GM10266 (cell line): ENCODE measurements at regions not wholly inside any gene's neighbourhood (a gene's known extent, or its start where the extent isn't known, plus 50 kb on each side); places are given as distances from the start of the nearest gene placed in this dataset.

Experiments
- DNase-seq: peaks from one replicate; pipeline ENCODE4 v3.0.0; 2012; ENCODE audit errors: extremely low spot score
- TF ChIP-seq, protein P1 (sequence below): IDR thresholded peaks from 2 replicates; pipeline ENCODE4 v1.5.1; 2012; ENCODE audit warnings: mild to moderate bottlenecking, low read depth; ENCODE audit not compliant: control insufficient read depth, insufficient read depth; ENCODE audit errors: missing control alignments

DNA sequence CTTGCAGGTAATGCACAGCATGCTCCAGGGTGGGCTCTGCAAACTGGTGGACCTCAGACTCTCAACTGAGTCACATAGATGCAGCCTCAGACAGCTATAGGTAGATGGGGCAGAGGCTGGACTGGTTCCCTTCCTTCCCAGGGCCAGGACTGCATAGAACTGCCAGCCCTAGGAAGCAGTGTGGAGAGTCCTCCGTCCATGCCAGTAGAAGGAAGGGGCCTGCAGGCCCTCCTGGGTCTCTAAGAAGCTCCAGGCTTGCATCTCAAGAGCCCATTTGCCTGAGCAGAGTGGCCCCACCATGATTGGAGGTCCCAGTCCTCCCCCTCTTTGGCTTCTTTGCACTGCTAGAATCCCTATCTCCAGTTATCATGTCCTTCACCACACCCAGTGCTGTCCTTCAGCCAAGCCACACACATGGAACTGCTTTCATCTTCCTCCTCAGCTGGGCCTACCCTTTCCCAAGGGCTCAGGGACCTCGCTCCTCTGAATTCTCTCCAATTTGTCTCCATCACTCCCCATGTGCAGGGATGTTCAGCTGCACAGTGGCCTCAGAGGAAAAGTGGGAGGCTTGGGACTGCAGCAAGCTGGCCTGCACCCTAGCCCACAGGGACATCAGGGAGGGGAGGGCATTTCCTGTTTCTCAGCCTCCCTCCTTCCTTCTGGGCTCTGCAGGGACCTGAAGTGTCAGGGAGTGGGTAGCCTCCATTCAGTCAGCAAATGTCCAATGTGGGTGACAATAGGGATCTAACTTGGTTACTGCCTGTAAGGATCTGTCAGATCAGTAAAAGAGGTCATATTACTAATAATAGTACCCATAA is 146.0 kb downstream of the PJA1 start:
- DNase-seq: no peak
- TF ChIP-seq, protein P1, sequence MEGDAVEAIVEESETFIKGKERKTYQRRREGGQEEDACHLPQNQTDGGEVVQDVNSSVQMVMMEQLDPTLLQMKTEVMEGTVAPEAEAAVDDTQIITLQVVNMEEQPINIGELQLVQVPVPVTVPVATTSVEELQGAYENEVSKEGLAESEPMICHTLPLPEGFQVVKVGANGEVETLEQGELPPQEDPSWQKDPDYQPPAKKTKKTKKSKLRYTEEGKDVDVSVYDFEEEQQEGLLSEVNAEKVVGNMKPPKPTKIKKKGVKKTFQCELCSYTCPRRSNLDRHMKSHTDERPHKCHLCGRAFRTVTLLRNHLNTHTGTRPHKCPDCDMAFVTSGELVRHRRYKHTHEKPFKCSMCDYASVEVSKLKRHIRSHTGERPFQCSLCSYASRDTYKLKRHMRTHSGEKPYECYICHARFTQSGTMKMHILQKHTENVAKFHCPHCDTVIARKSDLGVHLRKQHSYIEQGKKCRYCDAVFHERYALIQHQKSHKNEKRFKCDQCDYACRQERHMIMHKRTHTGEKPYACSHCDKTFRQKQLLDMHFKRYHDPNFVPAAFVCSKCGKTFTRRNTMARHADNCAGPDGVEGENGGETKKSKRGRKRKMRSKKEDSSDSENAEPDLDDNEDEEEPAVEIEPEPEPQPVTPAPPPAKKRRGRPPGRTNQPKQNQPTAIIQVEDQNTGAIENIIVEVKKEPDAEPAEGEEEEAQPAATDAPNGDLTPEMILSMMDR: no peak

DNA sequence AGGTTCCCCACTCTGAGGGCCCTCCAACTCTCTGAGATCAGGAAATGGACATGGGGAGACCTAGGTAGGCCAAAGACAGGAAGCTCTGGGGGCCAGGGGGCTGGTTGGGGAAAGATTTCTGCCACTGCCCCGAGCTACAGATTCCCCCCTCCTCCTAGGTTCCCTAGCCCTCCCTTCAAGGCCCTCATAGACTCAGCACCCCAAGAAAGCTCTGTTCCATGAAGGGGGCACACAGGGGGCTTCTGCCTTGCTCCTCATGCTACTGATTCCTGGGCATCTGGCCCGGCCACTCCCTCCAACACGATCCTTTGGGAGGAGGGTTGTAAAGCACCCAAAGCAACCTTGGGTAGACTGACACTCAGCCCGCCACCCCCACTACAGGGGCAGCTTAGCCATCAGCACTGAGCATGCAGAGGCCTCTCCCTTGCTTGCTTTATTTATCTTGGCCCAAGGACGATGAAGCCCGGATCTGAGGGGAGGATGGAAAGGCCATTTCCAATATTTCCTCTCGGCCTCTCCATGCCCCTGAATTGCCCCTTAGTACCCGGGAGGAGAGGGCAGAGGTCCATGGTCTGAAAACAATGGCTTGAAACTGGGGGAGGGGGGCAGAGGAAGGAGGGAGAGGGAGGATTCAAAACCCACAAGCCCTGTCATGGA is 146.7 kb downstream of the PJA1 start:
- TF ChIP-seq, protein P1: no peak
- no peak for DNase-seq

DNA sequence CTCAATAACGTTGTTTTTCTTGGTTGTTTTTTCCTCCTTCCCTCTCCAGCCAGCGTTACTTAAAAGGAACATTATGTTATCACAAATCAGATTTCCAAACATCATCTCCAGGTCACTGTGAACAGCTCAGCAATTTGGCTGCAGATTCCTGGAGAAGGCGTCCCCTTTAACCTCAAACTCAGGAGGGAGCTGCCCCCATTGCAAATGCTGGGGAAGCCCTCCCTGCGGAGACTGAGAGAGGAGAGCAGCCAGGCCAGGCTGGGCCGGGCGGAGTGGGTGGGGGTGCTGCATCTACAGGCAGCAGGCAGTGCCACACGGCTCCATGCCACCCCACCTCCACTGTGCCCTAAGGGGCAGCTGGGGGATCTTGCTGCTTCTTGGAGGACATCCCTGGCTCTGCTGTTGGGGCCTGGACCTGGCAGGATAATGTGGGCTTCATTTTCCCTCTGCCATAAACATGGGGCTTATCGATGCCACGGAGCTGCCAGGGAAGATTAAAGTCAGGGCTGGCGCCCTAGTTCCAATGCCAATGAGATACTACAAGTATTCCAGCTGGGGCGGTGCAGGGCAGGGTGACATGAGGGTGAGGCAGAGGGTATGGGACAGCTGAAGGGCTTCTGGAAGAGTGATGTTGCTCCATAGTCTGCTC is 148.8 kb downstream of the PJA1 start:
- DNase-seq: no peak
- TF ChIP-seq, protein P1: no peak

DNA sequence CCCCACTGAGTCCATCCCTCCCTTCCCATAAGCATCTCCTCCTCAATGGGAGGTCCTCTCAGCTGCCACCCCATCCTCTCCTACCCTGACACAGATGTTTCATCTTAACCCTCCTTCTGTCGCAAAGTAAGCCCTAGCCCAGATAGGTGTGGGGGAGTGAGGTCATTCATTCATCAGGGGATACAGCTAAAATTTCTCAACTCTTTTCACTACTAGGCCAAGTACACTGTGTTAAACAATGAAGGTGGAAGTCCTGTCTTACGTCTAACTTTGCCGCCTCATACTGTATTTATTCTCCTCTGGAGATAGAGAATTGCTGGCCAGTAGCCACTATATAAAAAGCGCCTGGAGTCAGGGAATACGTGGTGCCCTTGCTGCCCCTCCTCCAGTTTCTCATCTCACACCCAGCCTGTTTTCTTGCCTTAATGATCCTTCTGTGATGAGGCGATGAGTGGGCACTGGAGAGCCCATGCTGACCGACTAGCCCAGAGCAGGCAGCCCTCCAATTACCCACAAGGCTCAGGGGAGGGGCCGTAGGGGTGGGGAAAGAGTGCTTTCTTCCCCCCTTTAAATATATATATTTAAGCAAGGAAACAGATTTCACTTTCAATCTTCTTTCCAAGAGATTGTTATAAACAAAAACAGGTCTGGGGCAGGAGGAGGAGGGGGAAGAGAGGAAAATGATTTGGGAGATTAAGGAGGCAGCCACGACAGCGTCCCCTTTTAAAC is 149.5 kb downstream of the PJA1 start:
- DNase-seq: no peak

DNA sequence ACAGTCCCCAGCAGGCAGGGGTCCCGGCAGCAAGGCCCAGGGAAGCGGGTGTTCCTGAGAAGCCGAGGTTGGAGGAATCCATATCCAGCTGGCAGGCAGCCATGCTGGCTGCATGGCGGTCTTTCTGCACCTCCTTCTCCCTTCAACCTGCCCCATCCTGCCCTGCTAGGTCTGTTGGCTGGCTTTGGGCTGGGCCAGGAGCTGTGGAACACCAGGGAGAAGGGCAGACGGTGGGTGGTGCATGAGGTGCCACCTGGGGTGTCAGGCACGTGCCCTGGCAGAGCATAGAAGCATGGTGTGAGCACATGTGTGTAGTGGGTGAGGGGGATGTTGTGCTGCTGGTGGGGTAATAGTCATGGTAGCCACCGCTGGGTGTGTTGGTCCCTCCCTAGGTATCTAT is 150.1 kb downstream of the PJA1 start:
- TF ChIP-seq, protein P1: no peak
- DNase-seq: no peak

More for the DNA sequence above, 149.5 kb downstream of the PJA1 start:
- TF ChIP-seq, protein P1: no peak

DNA sequence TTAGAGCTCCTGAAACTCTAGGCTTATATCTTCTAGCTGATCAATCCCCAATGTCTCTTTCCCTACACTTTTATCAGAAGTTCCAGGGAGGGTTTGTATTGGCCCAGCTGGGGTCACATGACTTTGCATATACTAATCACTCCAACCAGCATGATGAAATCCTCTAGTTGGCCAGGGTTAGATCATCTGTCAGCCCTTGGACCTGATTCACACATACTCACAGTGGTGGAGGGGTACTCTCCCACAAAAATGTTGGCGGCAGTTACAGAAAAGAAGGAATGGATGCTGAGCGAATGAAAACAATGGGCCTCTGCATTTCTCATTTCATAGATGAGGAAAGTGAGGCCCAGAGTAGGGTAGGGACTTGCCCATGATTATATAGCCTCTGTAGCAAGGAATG is 151.1 kb downstream of the PJA1 start:
- TF ChIP-seq, protein P1: no peak
- no peak for DNase-seq
